H1 (cell line): ENCODE measurements at regions not wholly inside any gene's neighbourhood (a gene's known extent, or its start where the extent isn't known, plus 50 kb on each side); places are given as distances from the start of the nearest gene placed in this dataset.

Experiments
- JUND ChIP-seq: IDR thresholded peaks from 2 replicates; pipeline ENCODE4 v1.6.1; 2011; ENCODE audit warnings: mild to moderate bottlenecking, improper control_type of control experiment, low read length
- MAFK ChIP-seq: IDR thresholded peaks from 2 replicates; pipeline ENCODE4 v1.6.1; 2012; ENCODE audit warnings: low read depth, mild to moderate bottlenecking, improper control_type of control experiment, low read length
- PHF8 ChIP-seq: fragments of 200-600 bp; sonication (generic); conservative IDR thresholded peaks from 2 replicates; pipeline ENCODE4 v1.7.1; 2012; ENCODE audit warnings: low read depth, mild to moderate bottlenecking, inconsistent platforms, low read length, moderate library complexity
- POLR2A ChIP-seq, 2 experiments: IDR thresholded peaks; 1 replicate in 1 of 2; 2 replicates in 1 of 2; pipeline ENCODE4 v1.6.1; 2011; ENCODE audit warnings: low read depth in 2 of 2, low read length in 2 of 2, mild to moderate bottlenecking in 2 of 2; ENCODE audit errors: control extremely low read depth in 1 of 2
- POLR2AphosphoS5 ChIP-seq: IDR thresholded peaks from 2 replicates; pipeline ENCODE4 v1.6.1; 2011; ENCODE audit warnings: low read depth, low read length
- POU5F1 ChIP-seq: IDR thresholded peaks from 2 replicates; pipeline ENCODE4 v1.6.1; 2011; ENCODE audit warnings: low read depth, mild to moderate bottlenecking, low read length, moderate library complexity
- SIN3A ChIP-seq, 2 experiments: IDR thresholded peaks in 1 of 2; conservative IDR thresholded peaks in 1 of 2; 2 replicates each; pipeline ENCODE4 v1.6.1; 2011 to 2012; ENCODE audit warnings: low read length in 2 of 2, improper control_type of control experiment in 1 of 2, low read depth in 1 of 2, mild to moderate bottlenecking in 1 of 2
- YY1 ChIP-seq: IDR thresholded peaks from 2 replicates; pipeline ENCODE4 v1.6.1; 2011; ENCODE audit warnings: low read depth, mild to moderate bottlenecking, low read length
- TF ChIP-seq, protein P1 (sequence below): IDR thresholded peaks from 2 replicates; pipeline ENCODE4 v1.6.1; 2011; ENCODE audit warnings: low read depth, mild to moderate bottlenecking, low read length; ENCODE audit not compliant: insufficient read depth
- TF ChIP-seq, protein P2 (sequence below), 3 experiments: IDR thresholded peaks; 1 replicate in 2 of 3; 2 replicates in 1 of 3; pipeline versions ENCODE4 v1.5.1 to v1.6.1; 2011; ENCODE audit warnings: low read length in 3 of 3, mild to moderate bottlenecking in 3 of 3, inconsistent platforms in 2 of 3, low read depth in 1 of 3, moderate library complexity in 1 of 3; ENCODE audit not compliant: insufficient read depth in 1 of 3; ENCODE audit errors: control extremely low read depth in 1 of 3

DNA sequence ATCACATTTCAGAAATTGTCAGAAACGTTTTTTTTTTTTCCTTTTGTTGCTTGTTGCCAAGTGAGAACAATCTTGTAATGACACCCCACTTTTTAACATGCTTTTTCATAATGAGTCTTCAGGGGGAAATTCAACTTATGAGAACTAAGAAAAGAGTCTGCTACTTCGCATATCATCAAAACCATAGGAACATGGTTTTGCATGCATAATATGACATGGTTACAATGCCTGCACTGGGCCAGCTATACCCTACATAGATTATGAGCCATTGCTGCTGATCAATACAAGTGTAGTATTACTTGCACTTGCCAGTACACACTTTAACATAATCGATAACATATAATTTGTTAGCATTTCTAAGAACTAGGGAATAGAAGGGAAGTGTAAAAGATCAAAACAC is 191.0 kb upstream of the NBEA start:
- TF ChIP-seq JUND (no peak), POLR2AphosphoS5 (no peak), MAFK (no peak), POLR2A (IDR thresholded peaks at IDR 0.05; ENCODE audit: control extremely low read depth in 1 of 2, low read depth in 2 of 2, low read length in 2 of 2) (no peak), YY1 (no peak), PHF8 (no peak), SIN3A (conservative IDR thresholded peaks at IDR 0.05 in 1 of 2, IDR thresholded peaks at IDR 0.05 in 1 of 2; ENCODE audit: low read depth in 1 of 2, low read length in 2 of 2) (no peak), POU5F1 (no peak)
- TF ChIP-seq, protein P1, sequence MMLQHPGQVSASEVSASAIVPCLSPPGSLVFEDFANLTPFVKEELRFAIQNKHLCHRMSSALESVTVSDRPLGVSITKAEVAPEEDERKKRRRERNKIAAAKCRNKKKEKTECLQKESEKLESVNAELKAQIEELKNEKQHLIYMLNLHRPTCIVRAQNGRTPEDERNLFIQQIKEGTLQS = no peak
- TF ChIP-seq, protein P2, sequence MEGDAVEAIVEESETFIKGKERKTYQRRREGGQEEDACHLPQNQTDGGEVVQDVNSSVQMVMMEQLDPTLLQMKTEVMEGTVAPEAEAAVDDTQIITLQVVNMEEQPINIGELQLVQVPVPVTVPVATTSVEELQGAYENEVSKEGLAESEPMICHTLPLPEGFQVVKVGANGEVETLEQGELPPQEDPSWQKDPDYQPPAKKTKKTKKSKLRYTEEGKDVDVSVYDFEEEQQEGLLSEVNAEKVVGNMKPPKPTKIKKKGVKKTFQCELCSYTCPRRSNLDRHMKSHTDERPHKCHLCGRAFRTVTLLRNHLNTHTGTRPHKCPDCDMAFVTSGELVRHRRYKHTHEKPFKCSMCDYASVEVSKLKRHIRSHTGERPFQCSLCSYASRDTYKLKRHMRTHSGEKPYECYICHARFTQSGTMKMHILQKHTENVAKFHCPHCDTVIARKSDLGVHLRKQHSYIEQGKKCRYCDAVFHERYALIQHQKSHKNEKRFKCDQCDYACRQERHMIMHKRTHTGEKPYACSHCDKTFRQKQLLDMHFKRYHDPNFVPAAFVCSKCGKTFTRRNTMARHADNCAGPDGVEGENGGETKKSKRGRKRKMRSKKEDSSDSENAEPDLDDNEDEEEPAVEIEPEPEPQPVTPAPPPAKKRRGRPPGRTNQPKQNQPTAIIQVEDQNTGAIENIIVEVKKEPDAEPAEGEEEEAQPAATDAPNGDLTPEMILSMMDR (IDR thresholded peaks at IDR 0.05; ENCODE audit: control extremely low read depth in 1 of 3, insufficient read depth in 1 of 3, low read depth in 1 of 3, low read length in 3 of 3) = no peak
